CD4-positive, alpha-beta T cell treated with Interleukin-17A for 4 hours (primary cell): ENCODE measurements at regions not wholly inside any gene's neighbourhood (a gene's known extent, or its start where the extent isn't known, plus 50 kb on each side); places are given as distances from the start of the nearest gene placed in this dataset.

ENCODE experiments used
- DNase-seq: peaks from one replicate; pipeline ENCODE4 v3.0.0-alpha.2; 2020; ENCODE audit warnings: mixed read lengths

GRCh38 chr10:31635415-31636065, 293.1 kb downstream of the ARHGAP12 start:
- DNase-seq = no peak

- DNase-seq = no peak
Observed at GRCh38 chr10:31635009-31635408, 293.6 kb downstream of the ARHGAP12 start.

- no peak for DNase-seq
Observed at GRCh38 chr10:31630861-31631567, 297.6 kb downstream of the ARHGAP12 start.

- DNase-seq = no peak
Observed at GRCh38 chr10:31625566-31625965, 303.1 kb downstream of the ARHGAP12 start.

- no peak for DNase-seq
Observed at GRCh38 chr10:31624611-31625010, 304.0 kb downstream of the ARHGAP12 start.

GRCh38 chr10:31623947-31624346, 304.7 kb downstream of the ARHGAP12 start:
- no peak for DNase-seq

- no peak for DNase-seq
Observed at GRCh38 chr10:31623466-31623865, 304.4 kb downstream of the ZEB1 start.

GRCh38 chr10:31622978-31623377, 304.0 kb downstream of the ZEB1 start:
- DNase-seq = no peak

GRCh38 chr10:31621733-31622132, 302.7 kb downstream of the ZEB1 start:
- no peak for DNase-seq

- no peak for DNase-seq
Observed at GRCh38 chr10:31620226-31621151, 301.5 kb downstream of the ZEB1 start.

- no peak for DNase-seq
Observed at GRCh38 chr10:31619531-31620061, 300.6 kb downstream of the ZEB1 start.

- DNase-seq = no peak
Observed at GRCh38 chr10:31618541-31619291, 299.7 kb downstream of the ZEB1 start.

GRCh38 chr10:31617757-31618156, 298.7 kb downstream of the ZEB1 start:
- no peak for DNase-seq

- no peak for DNase-seq
Observed at GRCh38 chr10:31617133-31617532, 298.1 kb downstream of the ZEB1 start.

GRCh38 chr10:31615129-31615528, 296.1 kb downstream of the ZEB1 start:
- DNase-seq = no peak

GRCh38 chr10:31614611-31615010, 295.6 kb downstream of the ZEB1 start:
- DNase-seq = no peak

GRCh38 chr10:31612082-31612481, 293.1 kb downstream of the ZEB1 start:
- no peak for DNase-seq

GRCh38 chr10:31611161-31611560, 292.1 kb downstream of the ZEB1 start:
- no peak for DNase-seq

GRCh38 chr10:31607481-31607880, 288.5 kb downstream of the ZEB1 start:
- no peak for DNase-seq

GRCh38 chr10:31606841-31607240, 287.8 kb downstream of the ZEB1 start:
- DNase-seq = no peak

- DNase-seq = no peak
Observed at GRCh38 chr10:31605861-31606525, 287.0 kb downstream of the ZEB1 start.

- no peak for DNase-seq
Observed at GRCh38 chr10:31605426-31605825, 286.4 kb downstream of the ZEB1 start.
